H1 (cell line): ENCODE measurements at regions not wholly inside any gene's neighbourhood (a gene's known extent, or its start where the extent isn't known, plus 50 kb on each side); places are given as distances from the start of the nearest gene placed in this dataset.

Source experiments
- CTCF ChIP-seq, 3 experiments: IDR thresholded peaks; 1 replicate in 2 of 3; 2 replicates in 1 of 3; pipeline versions ENCODE4 v1.5.1 to v1.6.1; 2011; ENCODE audit warnings: low read length in 3 of 3, mild to moderate bottlenecking in 3 of 3, inconsistent platforms in 2 of 3, low read depth in 1 of 3, moderate library complexity in 1 of 3; ENCODE audit not compliant: insufficient read depth in 1 of 3; ENCODE audit errors: control extremely low read depth in 1 of 3
- SIRT6 ChIP-seq: IDR thresholded peaks from one replicate; pipeline ENCODE4 v1.7.1; 2012; ENCODE audit warnings: low read length, inconsistent platforms

- TF ChIP-seq CTCF (IDR thresholded peaks at IDR 0.05; ENCODE audit: control extremely low read depth in 1 of 3, insufficient read depth in 1 of 3, low read depth in 1 of 3, low read length in 3 of 3) (peak; percentile 16 to 54 (median 49)), SIRT6 (no peak)
Measured at GRCh38 chr13:87810391-87810801, 139.2 kb downstream of the SLITRK5 start (continued).
